Bronchial epithelial cell (primary cell): ENCODE measurements at regions not wholly inside any gene's neighbourhood (a gene's known extent, or its start where the extent isn't known, plus 50 kb on each side); places are given as distances from the start of the nearest gene placed in this dataset.
A peak's percentile ranks its signal among the peaks of the same experiment; 100 is the strongest.

ENCODE experiments used
- DNase-seq: peaks from one replicate; pipeline ENCODE4 v3.0.0-alpha.2; 2010; ENCODE audit warnings: low read depth
- FAIRE-seq: peaks from 2 replicates; lab custom pipeline; 2011; peaks lifted over from hg19 to GRCh38; lab: Jason Lieb, UNC
- H3K27me3 ChIP-seq: 2 replicates; pipeline ENCODE4 v1.5.1; 2011; ENCODE audit warnings: low read length; ENCODE audit not compliant: control insufficient read depth, insufficient read depth
- H3K36me3 ChIP-seq: 2 replicates; pipeline ENCODE4 v1.5.1; 2011; ENCODE audit warnings: low read length; ENCODE audit not compliant: control insufficient read depth, insufficient read depth
- H3K4me3 ChIP-seq: 2 replicates; pipeline ENCODE4 v1.5.1; 2011; ENCODE audit warnings: mild to moderate bottlenecking, low read depth, low read length, control low read depth
- TF ChIP-seq, protein P1 (sequence below): IDR thresholded peaks from 2 replicates; pipeline ENCODE4 v1.5.1; 2011; ENCODE audit warnings: mild to moderate bottlenecking, moderate library complexity, low read length, control low read depth, inconsistent platforms; ENCODE audit not compliant: insufficient read depth, severe bottlenecking

DNA sequence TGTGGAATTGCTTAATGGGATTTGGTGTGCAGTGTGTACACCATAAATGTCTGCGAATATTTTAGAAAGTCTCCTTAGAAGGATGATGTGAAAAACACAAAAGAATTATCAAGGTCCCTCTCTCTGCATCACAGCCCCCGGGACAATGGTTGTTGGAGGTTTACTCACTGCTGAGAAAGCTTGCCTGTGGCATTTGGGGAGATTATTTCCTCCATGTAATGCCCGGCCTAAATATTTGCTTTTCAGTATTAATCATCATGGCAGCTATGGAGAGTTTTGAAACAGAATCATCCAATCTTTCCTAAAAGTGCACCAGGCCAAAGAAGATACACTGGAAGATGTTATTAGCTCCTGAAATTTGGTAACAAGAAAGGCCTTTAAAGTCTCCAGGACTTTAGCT lies 113.8 kb upstream of the ADCY1 start:
- FAIRE-seq (no peak), DNase-seq (peak; percentile 53)
- no peaks in the 10 kb centered on the region for H3K36me3 ChIP-seq
- TF ChIP-seq, protein P1, sequence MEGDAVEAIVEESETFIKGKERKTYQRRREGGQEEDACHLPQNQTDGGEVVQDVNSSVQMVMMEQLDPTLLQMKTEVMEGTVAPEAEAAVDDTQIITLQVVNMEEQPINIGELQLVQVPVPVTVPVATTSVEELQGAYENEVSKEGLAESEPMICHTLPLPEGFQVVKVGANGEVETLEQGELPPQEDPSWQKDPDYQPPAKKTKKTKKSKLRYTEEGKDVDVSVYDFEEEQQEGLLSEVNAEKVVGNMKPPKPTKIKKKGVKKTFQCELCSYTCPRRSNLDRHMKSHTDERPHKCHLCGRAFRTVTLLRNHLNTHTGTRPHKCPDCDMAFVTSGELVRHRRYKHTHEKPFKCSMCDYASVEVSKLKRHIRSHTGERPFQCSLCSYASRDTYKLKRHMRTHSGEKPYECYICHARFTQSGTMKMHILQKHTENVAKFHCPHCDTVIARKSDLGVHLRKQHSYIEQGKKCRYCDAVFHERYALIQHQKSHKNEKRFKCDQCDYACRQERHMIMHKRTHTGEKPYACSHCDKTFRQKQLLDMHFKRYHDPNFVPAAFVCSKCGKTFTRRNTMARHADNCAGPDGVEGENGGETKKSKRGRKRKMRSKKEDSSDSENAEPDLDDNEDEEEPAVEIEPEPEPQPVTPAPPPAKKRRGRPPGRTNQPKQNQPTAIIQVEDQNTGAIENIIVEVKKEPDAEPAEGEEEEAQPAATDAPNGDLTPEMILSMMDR = no peak
- peaks cover 2% of the 10 kb centered on the region for H3K27me3 ChIP-seq
- no peak overlapping the region for H3K4me3 ChIP-seq

DNA sequence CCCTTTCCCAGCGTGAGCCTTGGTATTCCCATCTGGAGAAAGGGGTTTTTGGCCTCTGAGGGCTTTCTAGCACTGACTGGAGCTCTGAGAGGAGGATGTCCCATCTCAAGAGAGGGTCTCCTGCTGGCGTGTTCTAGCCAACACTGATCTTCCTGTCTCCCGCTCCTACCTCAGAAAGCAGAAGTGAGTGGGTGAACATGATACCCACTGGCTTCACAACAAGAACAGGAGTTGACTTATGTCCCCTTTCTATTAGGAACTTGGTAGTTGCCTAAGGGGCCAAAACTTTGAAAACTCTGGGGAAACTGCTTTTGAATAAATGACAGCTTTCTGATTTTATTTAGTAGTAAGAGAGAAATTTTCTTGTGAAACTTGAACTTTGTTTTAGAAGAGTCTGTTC lies 113.1 kb upstream of the ADCY1 start:
- no peaks in the 10 kb centered on the region for H3K36me3 ChIP-seq

DNA sequence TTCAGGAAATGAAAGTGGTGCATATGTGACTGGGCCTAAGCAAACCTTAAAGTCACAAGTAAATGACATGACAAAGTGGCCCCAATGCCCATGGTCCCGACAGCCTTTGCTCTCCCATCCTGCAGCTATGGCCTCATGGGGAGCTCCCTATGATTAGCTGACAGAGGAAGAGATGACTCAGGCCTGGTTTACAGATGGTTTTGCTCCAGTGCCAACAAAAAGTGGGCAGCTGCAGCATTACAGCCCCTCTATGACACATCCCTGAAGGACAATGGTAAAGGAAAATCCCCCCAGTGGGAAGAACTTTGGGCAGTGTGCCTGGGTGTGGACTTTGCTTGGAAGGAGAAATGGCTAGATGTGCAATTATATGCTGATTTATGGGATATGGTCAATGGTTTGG lies 105.1 kb upstream of the ADCY1 start:
- no peaks in the 10 kb centered on the region for H3K27me3 ChIP-seq
- TF ChIP-seq, protein P1 = no peak
- FAIRE-seq = no peak

More for the DNA sequence above, 113.1 kb upstream of the ADCY1 start:
- Histone ChIP-seq H3K4me3 (no peak overlapping the region), H3K27me3 (peaks cover 2% of the 10 kb centered on the region)
- DNase-seq (no peak), FAIRE-seq (no peak)
- TF ChIP-seq, protein P1 = no peak

DNA sequence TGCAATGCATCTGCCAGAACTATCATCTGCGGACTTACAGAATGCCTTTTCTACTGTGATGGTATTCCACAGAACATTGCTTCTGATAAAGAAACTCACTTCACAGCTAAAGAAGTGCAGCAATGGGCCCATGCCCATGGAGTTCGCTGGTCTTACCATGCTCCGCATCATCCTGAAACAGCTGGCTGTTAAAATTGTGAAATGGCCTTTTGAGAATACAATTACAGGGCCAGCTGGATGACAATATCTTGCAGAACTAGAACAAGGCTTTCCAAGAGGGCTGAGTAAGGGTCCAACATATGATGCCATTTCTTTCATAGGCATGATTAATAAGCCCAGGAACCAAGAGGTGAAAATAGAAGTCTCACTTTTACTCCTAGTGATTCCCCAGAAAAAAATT lies 104.1 kb upstream of the ADCY1 start:
- TF ChIP-seq, protein P1 = no peak

More for the DNA sequence above, 105.1 kb upstream of the ADCY1 start:
- DNase-seq = peak; percentile 33
- Histone ChIP-seq H3K36me3 (no peaks in the 10 kb centered on the region), H3K4me3 (no peak overlapping the region)

DNA sequence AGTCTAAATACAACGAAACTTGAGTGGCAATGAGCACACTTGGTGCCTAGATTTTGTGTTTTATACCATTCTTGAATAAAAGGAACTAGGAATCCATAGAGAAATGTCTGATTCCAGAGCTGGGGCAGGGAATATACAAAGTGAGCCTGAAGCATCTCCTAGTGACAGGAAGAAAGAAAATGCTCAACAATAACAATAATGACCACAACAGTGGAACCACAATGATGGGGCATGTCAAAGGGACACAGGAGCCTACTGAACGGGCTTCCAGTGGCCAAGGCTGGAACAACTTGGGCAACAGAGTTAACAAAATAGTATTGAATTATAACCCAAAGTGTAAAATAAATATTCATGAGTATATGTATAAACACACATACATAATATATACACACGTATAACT lies 94.4 kb upstream of the ADCY1 start:
- FAIRE-seq = no peak
- TF ChIP-seq, protein P1 = no peak
- H3K4me3 ChIP-seq = no peak overlapping the region
- no peaks in the 10 kb centered on the region for H3K36me3 ChIP-seq
- H3K27me3 ChIP-seq = no peaks in the 10 kb centered on the region
- DNase-seq = no peak

More for the DNA sequence above, 104.1 kb upstream of the ADCY1 start:
- DNase-seq (no peak), FAIRE-seq (no peak)
- Histone ChIP-seq H3K4me3 (no peak overlapping the region), H3K36me3 (no peaks in the 10 kb centered on the region), H3K27me3 (no peaks in the 10 kb centered on the region)

DNA sequence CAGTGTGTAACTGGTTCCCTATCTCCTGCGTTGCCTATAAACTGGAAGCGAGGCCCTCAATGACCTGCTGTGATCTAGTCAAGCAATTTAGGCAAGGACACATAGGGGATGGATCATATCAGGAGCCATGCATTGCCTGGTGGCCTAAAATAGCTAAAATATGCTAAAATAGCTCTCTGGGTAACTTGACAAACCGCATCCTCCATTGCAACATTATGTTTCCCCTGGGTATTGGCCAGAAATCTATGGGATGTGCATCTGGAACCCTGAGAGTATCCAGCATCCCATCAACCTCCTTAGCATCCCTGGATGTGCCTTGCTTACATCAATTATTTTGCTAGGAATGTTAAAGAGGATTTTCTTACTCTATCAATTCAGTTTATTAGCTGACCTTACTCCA lies 91.7 kb upstream of the ADCY1 start:
- TF ChIP-seq, protein P1 = no peak
- H3K27me3 ChIP-seq = no peaks in the 10 kb centered on the region
- no peak for FAIRE-seq

More for the DNA sequence above, 91.7 kb upstream of the ADCY1 start:
- no peaks in the 10 kb centered on the region for H3K36me3 ChIP-seq
- no peak overlapping the region for H3K4me3 ChIP-seq
- no peak for DNase-seq
